Uterus (tissue), 2 donors: ENCODE measurements at regions not wholly inside any gene's neighbourhood (a gene's known extent, or its start where the extent isn't known, plus 50 kb on each side); places are given as distances from the start of the nearest gene placed in this dataset.

ENCODE experiments used
- POLR2A ChIP-seq, 2 donors: fragments of 450-650 bp; IDR thresholded peaks; one replicate each; pipeline ENCODE4 v1.6.1; 2016; ENCODE audit warnings: antibody characterized with exemption in 2 of 2, mild to moderate bottlenecking in 1 of 2, moderate library complexity in 1 of 2
- TF ChIP-seq, protein P1 (sequence below), 4 experiments: fragments of 200-600 bp in 2 of 4; fragments of 450-650 bp in 2 of 4; sonication (generic) in 2 of 4; IDR thresholded peaks; one replicate each; pipeline ENCODE4 v1.5.1; 2016 to 2019; ENCODE audit warnings: antibody characterized with exemption in 4 of 4, mild to moderate bottlenecking in 2 of 4, moderate library complexity in 1 of 4

GRCh38 chr1:101745551-101746270, 251.0 kb downstream of the OLFM3 start:
- TF ChIP-seq, protein P1, sequence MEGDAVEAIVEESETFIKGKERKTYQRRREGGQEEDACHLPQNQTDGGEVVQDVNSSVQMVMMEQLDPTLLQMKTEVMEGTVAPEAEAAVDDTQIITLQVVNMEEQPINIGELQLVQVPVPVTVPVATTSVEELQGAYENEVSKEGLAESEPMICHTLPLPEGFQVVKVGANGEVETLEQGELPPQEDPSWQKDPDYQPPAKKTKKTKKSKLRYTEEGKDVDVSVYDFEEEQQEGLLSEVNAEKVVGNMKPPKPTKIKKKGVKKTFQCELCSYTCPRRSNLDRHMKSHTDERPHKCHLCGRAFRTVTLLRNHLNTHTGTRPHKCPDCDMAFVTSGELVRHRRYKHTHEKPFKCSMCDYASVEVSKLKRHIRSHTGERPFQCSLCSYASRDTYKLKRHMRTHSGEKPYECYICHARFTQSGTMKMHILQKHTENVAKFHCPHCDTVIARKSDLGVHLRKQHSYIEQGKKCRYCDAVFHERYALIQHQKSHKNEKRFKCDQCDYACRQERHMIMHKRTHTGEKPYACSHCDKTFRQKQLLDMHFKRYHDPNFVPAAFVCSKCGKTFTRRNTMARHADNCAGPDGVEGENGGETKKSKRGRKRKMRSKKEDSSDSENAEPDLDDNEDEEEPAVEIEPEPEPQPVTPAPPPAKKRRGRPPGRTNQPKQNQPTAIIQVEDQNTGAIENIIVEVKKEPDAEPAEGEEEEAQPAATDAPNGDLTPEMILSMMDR (IDR thresholded peaks at IDR 0.05): no peak
- no peak for TF ChIP-seq POLR2A (IDR thresholded peaks at IDR 0.05)
